ENCODE measurements at regions not wholly inside any gene's neighbourhood (a gene's known extent, or its start where the extent isn't known, plus 50 kb on each side); places are given as distances from the start of the nearest gene placed in this dataset.

GRCh38 chr3:102206511-102207031 lies 228.2 kb upstream of the ZPLD1 start:
- TF ChIP-seq HDGF (IDR thresholded peaks at IDR 0.05), result no peak
- TF ChIP-seq MEF2A (IDR thresholded peaks at IDR 0.05; ENCODE audit: insufficient read depth, low read depth, low read length), result no peak
- no peak for TF ChIP-seq POU2F2 (IDR thresholded peaks at IDR 0.05; ENCODE audit: borderline replicate concordance, low read depth, low read length)
- TF ChIP-seq GABPA (IDR thresholded peaks at IDR 0.05; ENCODE audit: low read depth), result no peak
- TF ChIP-seq, protein P1, sequence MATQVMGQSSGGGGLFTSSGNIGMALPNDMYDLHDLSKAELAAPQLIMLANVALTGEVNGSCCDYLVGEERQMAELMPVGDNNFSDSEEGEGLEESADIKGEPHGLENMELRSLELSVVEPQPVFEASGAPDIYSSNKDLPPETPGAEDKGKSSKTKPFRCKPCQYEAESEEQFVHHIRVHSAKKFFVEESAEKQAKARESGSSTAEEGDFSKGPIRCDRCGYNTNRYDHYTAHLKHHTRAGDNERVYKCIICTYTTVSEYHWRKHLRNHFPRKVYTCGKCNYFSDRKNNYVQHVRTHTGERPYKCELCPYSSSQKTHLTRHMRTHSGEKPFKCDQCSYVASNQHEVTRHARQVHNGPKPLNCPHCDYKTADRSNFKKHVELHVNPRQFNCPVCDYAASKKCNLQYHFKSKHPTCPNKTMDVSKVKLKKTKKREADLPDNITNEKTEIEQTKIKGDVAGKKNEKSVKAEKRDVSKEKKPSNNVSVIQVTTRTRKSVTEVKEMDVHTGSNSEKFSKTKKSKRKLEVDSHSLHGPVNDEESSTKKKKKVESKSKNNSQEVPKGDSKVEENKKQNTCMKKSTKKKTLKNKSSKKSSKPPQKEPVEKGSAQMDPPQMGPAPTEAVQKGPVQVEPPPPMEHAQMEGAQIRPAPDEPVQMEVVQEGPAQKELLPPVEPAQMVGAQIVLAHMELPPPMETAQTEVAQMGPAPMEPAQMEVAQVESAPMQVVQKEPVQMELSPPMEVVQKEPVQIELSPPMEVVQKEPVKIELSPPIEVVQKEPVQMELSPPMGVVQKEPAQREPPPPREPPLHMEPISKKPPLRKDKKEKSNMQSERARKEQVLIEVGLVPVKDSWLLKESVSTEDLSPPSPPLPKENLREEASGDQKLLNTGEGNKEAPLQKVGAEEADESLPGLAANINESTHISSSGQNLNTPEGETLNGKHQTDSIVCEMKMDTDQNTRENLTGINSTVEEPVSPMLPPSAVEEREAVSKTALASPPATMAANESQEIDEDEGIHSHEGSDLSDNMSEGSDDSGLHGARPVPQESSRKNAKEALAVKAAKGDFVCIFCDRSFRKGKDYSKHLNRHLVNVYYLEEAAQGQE (IDR thresholded peaks at IDR 0.05; ENCODE audit: low read depth, low read length), result no peak
- TF ChIP-seq, protein P2, sequence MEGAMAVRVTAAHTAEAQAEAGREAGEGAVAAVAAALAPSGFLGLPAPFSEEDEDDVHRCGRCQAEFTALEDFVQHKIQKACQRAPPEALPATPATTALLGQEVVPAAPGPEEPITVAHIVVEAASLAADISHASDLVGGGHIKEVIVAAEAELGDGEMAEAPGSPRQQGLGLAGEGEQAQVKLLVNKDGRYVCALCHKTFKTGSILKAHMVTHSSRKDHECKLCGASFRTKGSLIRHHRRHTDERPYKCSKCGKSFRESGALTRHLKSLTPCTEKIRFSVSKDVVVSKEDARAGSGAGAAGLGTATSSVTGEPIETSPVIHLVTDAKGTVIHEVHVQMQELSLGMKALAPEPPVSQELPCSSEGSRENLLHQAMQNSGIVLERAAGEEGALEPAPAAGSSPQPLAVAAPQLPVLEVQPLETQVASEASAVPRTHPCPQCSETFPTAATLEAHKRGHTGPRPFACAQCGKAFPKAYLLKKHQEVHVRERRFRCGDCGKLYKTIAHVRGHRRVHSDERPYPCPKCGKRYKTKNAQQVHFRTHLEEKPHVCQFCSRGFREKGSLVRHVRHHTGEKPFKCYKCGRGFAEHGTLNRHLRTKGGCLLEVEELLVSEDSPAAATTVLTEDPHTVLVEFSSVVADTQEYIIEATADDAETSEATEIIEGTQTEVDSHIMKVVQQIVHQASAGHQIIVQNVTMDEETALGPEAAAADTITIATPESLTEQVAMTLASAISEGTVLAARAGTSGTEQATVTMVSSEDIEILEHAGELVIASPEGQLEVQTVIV (IDR thresholded peaks at IDR 0.05; ENCODE audit: borderline replicate concordance, partially characterized antibody), result no peak
- TF ChIP-seq LARP7 (IDR thresholded peaks at IDR 0.05), result no peak
- no peak for TF ChIP-seq CTCF (IDR thresholded peaks at IDR 0.05 in 2 of 3, conservative IDR thresholded peaks at IDR 0.05 in 1 of 3; ENCODE audit: control insufficient read depth in 2 of 3, extremely low read depth in 1 of 3, insufficient read depth in 1 of 3, low read depth in 3 of 3, low read length in 3 of 3)
- TF ChIP-seq SMC3 (IDR thresholded peaks at IDR 0.05; ENCODE audit: borderline replicate concordance, low read length), result no peak
- TF ChIP-seq TAF1 (IDR thresholded peaks at IDR 0.05; ENCODE audit: borderline replicate concordance, low read depth, low read length), result no peak
- no peak for TF ChIP-seq PAX5 (IDR thresholded peaks at IDR 0.05; ENCODE audit: borderline replicate concordance, low read depth, low read length)
- TF ChIP-seq BRCA1 (IDR thresholded peaks at IDR 0.05; ENCODE audit: low read depth, low read length), result no peak
- TF ChIP-seq, protein P3, sequence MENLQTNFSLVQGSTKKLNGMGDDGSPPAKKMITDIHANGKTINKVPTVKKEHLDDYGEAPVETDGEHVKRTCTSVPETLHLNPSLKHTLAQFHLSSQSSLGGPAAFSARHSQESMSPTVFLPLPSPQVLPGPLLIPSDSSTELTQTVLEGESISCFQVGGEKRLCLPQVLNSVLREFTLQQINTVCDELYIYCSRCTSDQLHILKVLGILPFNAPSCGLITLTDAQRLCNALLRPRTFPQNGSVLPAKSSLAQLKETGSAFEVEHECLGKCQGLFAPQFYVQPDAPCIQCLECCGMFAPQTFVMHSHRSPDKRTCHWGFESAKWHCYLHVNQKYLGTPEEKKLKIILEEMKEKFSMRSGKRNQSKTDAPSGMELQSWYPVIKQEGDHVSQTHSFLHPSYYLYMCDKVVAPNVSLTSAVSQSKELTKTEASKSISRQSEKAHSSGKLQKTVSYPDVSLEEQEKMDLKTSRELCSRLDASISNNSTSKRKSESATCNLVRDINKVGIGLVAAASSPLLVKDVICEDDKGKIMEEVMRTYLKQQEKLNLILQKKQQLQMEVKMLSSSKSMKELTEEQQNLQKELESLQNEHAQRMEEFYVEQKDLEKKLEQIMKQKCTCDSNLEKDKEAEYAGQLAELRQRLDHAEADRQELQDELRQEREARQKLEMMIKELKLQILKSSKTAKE (IDR thresholded peaks at IDR 0.05; ENCODE audit: low read depth, poor library complexity, severe bottlenecking), result no peak
